NCI-H2107 treated with DMSO at 0.1 percent for 48 hours (cell line): ENCODE measurements at regions not wholly inside any gene's neighbourhood (a gene's known extent, or its start where the extent isn't known, plus 50 kb on each side); places are given as distances from the start of the nearest gene placed in this dataset.

Source experiments
- DNase-seq: peaks from one replicate; lab custom pipeline; 2025; ENCODE audit not compliant: unreplicated experiment; lab: John Stamatoyannopoulos, UW

DNA sequence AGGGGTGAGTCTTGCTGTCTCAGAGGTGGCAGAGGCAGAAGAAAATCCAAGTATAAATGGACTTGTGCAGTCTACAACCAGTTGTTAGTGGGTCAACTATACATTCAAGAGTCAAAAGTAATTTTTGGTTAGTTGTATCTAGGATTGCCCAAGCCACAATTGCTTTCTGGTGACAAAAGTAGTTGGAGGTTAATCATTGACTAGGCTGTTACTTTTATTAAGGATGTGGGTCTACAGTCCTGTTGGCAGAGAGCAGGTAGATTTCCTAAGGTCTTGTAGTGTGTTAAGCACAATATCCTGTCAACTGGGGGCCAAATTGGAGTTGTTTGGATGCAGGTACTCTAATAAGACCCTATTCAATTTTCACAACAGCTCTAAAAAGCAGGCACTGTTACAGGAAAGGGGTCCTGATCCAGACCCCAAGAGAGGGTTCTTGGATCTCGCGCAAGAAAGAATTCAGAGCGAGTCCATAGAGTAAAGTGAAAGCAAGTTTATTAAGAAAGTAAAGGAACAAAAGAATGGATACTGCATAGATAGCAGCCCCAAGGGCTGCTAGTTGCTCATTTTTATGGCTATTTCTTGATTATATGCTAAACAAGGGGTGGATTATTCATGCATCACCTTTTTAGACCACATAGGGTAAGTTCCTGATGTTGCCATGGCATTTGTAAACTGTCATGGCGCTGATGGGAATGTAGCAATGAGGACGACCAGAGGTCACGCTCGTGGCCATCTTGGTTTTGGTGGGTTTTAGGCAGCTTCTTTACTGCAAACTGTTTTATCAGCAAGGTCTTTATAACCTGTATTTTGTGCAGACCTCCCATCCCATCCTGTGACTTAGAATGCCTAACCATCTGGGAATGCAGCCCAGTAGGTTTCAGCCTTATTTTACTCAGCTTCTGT lies 232.6 kb upstream of the SRRM4 start:
- DNase-seq, result no peak

DNA sequence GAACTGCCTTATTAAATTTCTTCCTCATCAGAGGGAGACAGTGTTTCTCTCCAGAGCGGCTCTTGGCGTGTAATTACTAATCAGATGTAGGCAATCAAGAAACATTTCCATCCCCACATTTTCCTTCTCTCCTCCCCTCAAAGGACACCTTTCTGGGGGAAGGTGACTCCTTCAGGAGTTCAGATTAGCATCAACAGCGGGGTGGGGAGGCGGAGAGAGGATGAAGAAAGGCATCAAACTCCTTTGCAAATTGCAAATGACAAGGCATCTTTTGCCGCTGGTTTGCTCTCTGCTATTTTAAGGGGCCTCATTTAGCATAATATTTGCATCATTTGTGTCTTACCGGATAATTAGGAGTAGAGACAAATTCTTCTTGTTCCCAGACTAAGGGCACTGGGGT lies 231.7 kb upstream of the SRRM4 start:
- no peak for DNase-seq

DNA sequence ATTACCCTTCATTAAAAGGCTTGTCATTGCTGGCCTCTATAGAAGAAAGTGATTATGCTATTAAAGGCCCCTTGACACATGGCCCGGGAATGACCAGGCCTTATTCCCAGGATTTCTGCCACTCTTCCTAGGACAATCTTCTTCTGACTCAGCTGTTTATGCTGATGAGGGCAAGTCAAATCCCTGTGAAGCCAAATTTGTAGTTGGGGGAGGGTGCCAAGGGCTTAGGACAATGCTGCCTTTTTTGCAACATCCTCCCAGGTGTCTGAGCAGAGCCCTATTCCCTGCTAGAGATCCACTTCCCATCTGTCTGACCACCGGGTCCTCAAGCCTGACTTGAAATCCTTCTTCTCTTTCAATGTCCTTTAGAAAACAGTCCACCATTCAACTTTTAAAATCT lies 230.7 kb upstream of the SRRM4 start:
- no peak for DNase-seq

DNA sequence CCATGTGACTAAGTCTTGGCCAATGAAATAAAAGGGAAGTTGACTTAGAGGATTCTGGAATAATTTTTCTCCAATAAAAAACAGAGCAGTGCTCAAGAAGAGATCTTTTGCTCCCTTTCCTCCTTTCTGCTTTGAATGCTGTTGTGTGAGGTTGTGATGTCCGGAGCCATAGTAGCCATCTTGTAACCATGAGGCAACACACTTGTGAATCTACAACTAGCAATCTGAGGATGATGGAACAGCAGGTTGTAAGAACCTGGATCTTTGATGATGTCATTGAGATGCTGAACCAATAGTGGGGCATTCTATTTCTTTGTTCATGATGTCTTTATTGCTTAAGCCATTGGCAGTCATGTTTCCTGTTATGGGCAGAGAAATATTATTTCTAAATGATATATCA lies 230.0 kb upstream of the SRRM4 start:
- no peak for DNase-seq

DNA sequence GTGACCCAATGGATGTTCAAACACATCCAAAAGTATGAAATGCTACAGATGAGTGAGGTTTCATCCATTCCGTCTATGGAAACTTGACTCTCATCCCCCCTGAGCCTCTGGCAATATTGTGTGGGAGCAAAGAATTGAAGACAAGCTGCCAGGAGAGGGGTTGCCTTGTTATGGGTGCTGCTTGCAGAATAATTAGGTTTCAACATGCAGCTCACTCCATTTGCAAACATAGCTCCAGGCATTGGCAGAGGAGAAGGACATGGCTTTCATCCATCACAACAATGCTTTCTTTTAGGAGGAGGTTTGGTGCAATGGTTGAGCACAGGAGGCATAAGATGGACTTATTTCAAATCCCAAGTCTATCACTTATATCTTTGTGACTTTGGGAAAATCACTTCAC lies 220.7 kb upstream of the SRRM4 start:
- DNase-seq, result no peak

DNA sequence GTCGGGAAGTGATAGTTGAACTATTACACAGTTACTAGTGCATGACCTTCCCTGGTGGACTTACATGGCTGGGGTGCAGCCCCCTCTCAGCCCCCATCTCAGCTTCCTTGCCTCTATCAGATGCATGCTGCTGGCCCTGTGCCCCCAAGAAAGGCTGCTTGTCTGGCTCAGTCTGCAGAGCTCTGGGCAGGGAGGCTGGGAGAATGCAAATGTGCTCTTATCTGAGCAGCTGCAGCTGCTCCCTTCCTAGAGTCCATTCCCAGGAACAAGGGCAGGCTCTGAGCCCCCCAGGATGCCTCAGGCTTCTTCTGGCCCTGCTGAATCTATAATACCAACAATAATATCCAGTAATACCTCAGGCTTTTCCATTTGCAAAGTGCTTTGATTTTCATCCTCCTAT lies 218.1 kb upstream of the SRRM4 start:
- DNase-seq, result no peak

DNA sequence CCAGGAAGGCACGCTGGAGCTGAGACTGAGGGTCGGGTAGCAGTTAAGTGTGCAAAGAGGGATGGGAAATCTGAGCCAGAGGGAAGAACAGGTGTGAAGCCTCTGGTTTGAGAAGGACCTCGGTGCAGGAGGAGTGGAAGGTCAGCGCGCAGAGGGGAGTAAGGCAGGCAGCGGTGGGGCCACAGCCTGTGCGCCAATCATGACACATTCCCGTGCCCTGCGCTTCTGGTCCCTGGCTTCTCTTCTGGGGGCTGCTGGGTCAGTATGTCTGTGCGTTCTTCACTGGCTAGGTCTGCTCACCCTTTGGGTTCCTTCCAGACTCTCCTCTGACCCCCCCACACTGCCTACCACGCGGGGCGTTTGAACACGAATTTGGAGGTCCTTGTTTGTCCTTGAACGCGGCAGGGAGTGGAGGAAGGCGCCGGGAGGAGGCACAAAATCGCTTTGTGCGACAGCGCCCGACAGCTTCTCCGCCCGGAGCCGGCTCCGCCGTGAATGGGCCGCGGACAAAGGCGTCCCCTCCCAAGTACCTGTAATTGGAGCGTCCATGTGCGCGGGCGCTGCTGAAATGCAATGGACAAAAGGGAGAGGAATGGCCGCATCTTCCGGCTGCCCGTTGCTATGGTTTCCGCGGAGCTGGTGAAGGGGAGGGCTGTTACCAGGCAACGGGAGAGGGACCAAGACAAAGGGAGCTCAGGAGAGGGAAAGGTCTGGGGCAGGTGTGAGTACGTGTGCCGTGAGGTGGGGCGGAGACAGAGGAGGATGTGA lies 207.2 kb upstream of the SRRM4 start:
- peak; percentile 98 for DNase-seq

DNA sequence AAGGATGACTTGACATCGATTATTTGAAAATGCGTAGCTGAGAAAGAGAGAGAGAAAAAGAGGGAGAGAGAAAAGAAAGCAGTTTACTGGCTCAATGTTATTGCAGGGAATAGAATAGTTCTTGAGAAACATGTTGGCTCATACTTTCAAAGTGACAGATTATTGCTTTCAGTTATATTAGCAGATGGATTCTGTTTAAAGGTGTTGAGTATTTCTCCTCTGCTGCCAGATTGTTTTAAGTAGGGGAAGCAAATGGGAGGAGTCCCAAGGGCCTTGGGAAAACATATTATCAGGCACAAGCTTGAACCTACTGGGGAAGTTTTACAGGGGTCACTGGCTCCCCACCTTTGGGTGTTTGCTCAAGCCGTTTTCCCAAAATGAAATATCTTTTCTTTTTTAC lies 203.8 kb upstream of the SRRM4 start:
- no peak for DNase-seq

DNA sequence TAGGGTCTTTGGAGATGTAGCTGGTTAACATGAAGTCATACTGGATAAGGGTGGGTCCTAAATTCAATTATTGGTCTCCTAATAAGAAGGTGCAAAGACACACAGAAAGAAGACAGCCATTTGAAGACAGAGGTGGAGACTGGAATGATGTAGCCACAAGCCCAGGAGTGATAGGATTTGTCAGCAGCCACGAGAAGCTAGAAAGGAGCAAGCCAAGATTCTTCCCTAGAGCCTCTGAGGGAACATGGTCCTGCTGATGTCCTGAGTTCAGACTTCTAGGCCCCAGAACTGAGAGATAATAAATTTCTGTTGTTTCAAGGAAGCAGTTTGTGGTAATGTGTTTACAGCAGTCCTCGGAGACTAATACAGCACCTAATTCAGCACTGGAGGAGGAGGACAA lies 203.3 kb upstream of the SRRM4 start:
- no peak for DNase-seq

DNA sequence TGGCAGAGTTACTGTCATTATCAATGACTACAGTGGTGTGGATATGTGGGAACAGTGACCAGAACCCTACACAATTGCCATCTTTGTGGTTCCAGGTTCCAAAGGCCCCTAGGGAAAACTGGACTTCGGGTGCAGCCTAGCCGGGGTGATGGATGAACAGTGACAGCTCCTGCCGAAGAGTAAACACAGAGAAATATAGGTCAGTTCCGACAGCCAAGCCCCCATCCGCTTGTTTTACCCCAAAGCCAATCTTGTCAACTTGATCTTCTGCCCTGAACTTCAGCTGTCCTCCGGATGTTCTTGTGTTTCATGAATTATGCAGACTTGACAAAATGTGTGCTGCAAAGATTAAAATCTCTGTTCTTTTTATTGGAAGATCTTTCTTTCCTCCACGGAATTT lies 200.4 kb upstream of the SRRM4 start:
- no peak for DNase-seq

DNA sequence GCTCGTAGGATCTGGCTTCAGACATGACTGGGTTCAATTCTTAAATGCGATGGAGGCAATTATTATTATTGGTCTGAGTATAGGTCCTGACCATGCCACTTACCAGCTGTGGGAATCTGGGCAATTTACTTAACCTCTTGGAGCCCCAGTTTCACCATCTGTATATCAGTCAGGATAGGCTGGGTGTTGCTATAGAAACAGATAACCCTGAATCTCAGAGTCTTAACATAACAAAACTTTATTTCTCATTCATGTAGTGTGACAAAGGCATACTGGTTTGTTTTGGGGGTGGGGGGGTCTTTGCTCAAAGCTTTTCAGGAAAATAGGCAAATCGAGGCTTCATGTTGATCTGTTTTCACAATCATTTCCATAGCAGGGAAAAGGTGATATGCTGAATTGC lies 199.6 kb upstream of the SRRM4 start:
- DNase-seq, result no peak

DNA sequence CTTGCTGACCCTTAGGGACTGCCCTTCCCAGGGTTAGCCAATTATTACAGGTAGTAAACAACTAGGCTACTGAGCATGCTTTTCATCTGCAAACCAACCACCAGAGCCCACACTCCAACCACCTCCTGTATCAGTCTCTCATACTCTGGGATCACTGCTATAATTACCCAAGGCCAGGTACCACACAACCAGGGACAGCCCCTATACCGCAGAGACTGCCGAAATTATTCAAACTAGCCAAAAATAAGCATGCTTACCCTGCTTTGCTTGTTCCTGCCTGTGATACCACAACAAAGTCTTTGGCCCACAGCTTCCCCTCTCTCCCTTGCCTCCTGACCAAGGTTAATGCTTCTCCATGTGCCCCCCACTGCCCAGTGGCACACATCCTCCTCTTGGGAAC lies 197.6 kb upstream of the SRRM4 start:
- DNase-seq, result no peak

DNA sequence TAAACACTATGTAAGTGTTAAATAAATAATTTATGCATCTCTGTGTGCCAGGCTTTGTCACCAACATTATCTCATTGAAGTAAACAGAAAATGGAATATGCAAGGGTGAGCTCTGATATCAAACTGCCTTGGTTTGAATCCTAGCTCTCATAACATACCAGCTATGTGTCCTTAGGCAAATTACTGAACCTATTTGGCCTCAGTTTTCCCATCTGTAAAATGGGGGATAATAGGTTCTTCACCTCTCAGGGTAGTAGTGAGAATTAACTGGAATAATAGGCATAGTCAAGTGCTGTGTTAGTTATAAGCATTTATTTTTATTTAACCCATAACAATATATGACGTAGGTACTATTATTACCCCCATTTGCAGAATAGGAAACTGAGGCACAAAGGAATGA lies 190.8 kb upstream of the SRRM4 start:
- DNase-seq, result no peak

DNA sequence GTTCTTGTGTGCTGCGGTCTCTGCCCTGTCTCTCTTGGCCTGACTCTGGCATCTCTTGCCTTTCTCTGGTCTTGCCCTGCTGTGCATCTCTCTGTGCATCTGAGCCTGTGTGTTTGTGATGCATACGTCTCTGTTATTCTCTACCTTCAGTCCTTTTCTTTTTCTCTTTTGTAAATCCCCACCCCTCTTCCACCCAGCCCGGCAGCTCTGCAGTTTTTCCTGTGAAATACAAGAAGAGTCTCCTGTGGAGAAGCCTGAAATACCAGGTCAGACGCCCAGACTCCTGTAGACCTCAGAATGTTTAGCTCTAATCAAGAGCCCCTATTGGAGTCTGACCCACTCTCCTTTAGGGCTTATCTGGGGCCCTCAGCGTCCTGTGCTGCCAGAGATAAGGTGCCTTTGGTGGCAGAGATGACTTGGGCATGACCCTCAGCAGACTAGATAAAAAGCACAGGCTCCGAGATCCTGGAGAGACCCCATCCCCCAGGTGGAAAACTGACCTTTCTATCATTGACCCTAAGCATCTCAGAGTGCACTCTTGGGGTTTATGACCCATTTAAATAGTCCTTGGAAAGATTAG lies 167.5 kb upstream of the SRRM4 start:
- no peak for DNase-seq

DNA sequence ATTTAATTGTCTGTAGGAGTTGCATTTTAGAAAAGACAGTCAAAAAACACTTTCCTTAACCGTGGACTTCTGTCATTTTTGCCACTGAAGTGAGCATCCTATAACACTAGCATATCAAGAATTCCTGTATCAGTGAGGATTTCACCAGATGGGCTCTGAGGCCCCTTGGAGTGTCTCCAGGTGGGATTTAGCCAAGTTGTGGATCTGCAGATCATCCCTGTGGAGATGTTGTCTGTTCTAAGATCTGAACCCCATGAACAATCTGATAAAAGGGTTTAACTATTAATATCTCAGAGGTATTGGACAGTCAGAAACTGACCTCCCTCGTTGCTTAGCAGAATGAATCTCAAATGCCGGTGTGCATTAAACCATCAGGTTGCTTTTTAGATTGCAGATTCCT lies 165.0 kb upstream of the SRRM4 start:
- DNase-seq, result no peak

DNA sequence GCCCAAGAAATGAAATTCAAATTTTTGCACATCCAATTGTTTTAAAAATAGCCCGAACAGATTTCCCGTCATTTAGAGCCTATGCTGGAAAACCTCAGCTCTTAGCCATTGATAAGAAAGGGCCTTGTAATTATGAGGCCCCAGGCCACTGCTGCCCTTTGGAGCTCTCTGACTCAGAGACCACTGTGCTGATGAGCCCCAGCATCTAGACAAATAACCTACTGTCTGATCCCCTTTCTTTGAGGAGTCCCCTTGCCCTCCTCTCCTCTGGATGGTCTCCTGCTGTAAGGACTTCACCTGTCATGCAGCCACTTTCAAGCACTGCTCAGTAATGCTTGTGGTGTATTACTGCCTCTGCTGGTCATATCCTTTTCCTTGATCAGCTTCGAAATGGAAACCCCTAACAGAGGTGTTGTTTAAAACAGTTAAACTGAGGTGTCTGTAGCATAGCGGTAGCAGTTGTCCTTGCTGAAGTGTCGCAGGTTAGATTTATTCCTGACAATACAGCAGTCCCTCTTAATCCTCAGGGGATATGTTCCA lies 159.9 kb upstream of the SRRM4 start:
- no peak for DNase-seq

DNA sequence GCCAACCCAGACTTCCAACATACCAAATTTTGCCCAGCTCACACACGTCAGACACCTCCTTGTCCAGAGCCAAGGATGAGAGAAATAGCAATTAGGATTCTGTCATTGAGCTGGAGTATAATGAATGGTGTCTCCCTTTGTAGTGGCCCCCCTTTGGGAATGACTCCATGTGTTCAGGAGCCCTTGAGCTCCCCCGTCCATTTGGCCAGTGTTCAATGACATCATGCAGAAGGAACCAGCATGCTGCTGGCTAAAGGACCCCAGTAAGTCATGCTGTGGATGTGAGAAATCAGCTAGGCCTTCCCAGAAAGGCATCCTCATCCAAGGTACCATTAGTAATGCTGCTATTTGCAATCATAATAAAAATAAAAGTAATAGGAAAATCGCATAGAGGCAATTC lies 158.8 kb upstream of the SRRM4 start:
- DNase-seq, result no peak

DNA sequence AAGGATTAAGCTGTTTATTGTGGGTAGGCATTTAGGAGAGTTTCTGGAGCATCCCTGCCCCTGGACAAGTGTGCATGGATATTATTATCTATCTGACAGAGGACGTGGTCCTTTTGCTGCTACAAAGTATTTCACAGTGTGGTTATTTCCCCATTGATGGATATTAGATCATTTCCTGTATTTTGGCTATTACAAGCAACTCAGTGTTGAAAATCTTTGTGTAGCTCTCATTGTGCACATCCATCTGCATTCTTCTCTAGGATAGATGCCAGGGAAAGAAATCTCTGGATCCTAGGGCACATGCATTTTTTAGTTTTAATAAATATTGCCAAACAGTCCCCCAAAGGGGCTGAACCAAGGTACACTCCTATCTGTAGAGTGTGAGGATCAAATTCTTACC lies 154.3 kb upstream of the SRRM4 start:
- DNase-seq, result no peak

DNA sequence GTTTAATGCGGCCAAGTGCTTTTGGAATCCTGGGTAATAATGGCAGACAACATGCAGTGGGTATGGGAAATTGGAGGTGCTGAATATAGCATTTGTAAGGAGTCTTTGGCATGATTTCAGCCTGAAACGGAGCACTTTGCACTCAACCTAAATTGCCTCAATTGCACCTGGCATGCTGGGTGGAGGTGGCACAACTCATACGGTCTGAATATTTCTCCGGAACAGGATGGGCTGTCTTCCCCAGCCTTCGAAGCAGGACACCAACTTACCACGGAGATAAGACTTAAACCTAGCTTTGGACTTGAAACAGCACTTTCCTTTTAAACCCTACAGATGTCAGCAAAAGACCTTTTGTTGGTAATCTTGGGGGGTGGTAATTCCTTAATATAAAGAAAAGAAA lies 153.7 kb upstream of the SRRM4 start:
- peak; percentile 70 for DNase-seq

DNA sequence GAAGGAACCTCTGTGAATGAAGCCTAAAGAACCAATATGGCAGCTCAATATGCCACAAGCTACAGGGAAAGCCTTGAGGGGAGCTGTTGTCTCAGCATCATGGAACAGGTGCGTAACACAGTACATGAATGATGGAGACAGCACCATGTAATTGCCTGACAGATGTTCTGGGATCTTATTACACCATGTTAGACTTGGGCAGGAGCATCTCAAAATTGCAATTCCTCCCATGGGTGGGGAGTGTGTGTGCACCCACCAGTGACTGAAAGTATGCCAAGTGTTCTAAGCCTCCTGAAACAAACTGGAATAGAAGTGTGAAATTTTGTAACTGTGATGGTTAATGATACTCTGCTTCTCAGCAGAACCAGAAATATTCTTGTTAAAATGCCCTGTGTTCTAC lies 151.0 kb upstream of the SRRM4 start:
- DNase-seq, result no peak

DNA sequence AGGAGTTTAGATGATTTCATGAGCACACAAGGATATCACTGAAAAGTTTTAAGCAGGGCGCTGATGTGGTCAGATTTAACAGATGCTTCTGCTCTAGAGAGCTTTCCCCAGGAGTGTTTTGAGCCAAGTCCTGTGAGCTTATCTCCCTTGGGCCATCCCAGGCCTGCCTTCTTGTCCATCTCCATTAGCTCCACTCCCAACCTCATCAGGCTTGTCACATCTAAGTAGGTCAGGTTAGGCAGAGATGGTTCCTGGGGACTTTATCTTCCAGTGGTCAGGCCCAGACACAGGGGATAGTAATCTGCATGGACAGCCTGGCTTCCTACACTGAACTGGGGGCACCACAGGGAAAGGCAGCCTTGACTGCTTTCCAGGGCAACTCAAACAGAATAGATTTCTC lies 145.4 kb upstream of the SRRM4 start:
- DNase-seq, result no peak

DNA sequence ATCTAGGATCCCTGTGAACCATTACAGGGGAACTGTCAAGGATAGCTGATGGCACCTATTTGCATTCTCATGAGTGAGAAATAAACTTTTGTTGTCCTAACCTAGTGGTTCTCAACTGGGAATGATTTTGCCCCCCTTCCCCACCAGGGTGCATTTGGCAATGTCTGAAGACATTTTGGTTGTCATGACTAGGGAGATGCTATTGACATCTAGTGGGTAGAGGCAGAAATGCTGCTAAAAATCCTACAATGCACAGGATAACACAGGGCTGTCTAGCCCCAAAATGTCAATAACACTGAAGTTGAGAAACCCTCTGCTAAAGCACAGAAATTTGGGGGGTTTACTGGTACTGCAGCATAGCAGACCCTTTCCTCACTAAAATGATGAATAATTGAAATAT lies 140.9 kb upstream of the SRRM4 start:
- no peak for DNase-seq
